ENCODE measurements at regions not wholly inside any gene's neighbourhood (a gene's known extent, or its start where the extent isn't known, plus 50 kb on each side); places are given as distances from the start of the nearest gene placed in this dataset.
"Not testable (repeated sequence)": the region's sequence is repeated elsewhere in the genome, so short reads cannot be mapped to it uniquely, and the experiment has no call there.

DNA sequence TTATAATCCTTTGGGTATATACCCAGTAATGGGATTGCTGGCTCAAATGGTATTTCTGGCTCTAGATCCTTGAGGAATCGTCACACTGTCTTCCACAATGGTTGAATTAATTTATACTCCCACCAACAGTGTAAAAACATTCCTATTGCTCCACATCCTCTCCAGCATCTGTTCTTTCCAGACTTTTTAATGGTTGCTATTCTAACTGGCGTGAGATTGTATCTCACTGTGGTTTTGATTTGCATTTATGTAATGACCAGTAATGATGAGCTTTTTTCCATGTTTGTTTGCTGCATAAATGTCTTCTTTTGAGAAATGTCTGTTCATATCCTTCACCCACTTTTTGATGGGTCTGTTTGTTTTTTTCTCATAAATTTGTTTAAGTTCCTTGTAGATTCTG is 572.5 kb upstream of the SYT4 start:
- TF ChIP-seq, protein P1, sequence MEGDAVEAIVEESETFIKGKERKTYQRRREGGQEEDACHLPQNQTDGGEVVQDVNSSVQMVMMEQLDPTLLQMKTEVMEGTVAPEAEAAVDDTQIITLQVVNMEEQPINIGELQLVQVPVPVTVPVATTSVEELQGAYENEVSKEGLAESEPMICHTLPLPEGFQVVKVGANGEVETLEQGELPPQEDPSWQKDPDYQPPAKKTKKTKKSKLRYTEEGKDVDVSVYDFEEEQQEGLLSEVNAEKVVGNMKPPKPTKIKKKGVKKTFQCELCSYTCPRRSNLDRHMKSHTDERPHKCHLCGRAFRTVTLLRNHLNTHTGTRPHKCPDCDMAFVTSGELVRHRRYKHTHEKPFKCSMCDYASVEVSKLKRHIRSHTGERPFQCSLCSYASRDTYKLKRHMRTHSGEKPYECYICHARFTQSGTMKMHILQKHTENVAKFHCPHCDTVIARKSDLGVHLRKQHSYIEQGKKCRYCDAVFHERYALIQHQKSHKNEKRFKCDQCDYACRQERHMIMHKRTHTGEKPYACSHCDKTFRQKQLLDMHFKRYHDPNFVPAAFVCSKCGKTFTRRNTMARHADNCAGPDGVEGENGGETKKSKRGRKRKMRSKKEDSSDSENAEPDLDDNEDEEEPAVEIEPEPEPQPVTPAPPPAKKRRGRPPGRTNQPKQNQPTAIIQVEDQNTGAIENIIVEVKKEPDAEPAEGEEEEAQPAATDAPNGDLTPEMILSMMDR (IDR thresholded peaks at IDR 0.05) = not testable (repeated sequence)
- TF ChIP-seq POLR2A, EP300 (IDR thresholded peaks at IDR 0.05): not testable (repeated sequence)
